Body of pancreas (tissue), 4 donors: ENCODE measurements at regions not wholly inside any gene's neighbourhood (a gene's known extent, or its start where the extent isn't known, plus 50 kb on each side); places are given as distances from the start of the nearest gene placed in this dataset.

Source experiments
- ATAC-seq: fragments of 150-250 bp; one replicate; pipeline ENCODE4 v1.9.1; 2016
- DNase-seq, 4 donors: peaks; one replicate each; pipeline ENCODE4 v3.0.0-alpha.2; 2019
- H3K27ac ChIP-seq, 4 donors: fragments of 200-600 bp; sonication (generic); 1 replicate in 3 of 4; 2 replicates in 1 of 4; pipeline versions ENCODE4 v1.5.1 to v1.6.1; 2016 to 2019; ENCODE audit warnings: mild to moderate bottlenecking in 1 of 4, mixed read lengths in 1 of 4, moderate library complexity in 1 of 4
- H3K27me3 ChIP-seq, 2 donors: fragments of 200-600 bp; sonication (generic); one replicate each; pipeline ENCODE4 v1.6.0; 2016; ENCODE audit warnings: mild to moderate bottlenecking in 1 of 2
- H3K36me3 ChIP-seq, 2 donors: fragments of 200-600 bp; sonication (generic); replicated peaks in 1 of 2; 2 replicates each; pipeline ENCODE4 v1.5.1; 2016; ENCODE audit warnings: low read depth in 2 of 2; ENCODE audit not compliant: insufficient read depth in 1 of 2
- H3K4me1 ChIP-seq: fragments of 200-600 bp; sonication (generic); one replicate; pipeline ENCODE4 v1.6.0; 2016
- H3K4me3 ChIP-seq, 2 donors: fragments of 200-600 bp; sonication (generic); 1 replicate in 1 of 2; 2 replicates in 1 of 2; pipeline ENCODE4 v1.5.1; 2016 to 2019
- H3K9me3 ChIP-seq, 3 donors: fragments of 200-600 bp; sonication (generic); 1 replicate in 2 of 3; 2 replicates in 1 of 3; pipeline ENCODE4 v1.5.1; 2016
- POLR2A ChIP-seq, 3 donors: fragments of 450-650 bp; IDR thresholded peaks; one replicate each; pipeline ENCODE4 v1.6.1; 2016; ENCODE audit warnings: antibody characterized with exemption in 3 of 3, mild to moderate bottlenecking in 2 of 3
- WGBS, 2 donors: methylation state at CpG; one replicate each; pipeline ENCODE4 v1.1.5; 2017; 5-methylcytosine and 5-hydroxymethylcytosine counted together
- intact Hi-C: fragments of 100-400 bp; cut with DNase I; formaldehyde crosslinking; loops from one replicate; pipeline ENCODE4 v1.15.1; 2023
- TF ChIP-seq, protein P1 (sequence below), 7 experiments: fragments of 450-650 bp in 4 of 7; fragments of 200-600 bp in 3 of 7; sonication (generic) in 3 of 7; IDR thresholded peaks; one replicate each; pipeline ENCODE4 v1.5.1; 2016 to 2019; ENCODE audit warnings: antibody characterized with exemption in 7 of 7

DNA sequence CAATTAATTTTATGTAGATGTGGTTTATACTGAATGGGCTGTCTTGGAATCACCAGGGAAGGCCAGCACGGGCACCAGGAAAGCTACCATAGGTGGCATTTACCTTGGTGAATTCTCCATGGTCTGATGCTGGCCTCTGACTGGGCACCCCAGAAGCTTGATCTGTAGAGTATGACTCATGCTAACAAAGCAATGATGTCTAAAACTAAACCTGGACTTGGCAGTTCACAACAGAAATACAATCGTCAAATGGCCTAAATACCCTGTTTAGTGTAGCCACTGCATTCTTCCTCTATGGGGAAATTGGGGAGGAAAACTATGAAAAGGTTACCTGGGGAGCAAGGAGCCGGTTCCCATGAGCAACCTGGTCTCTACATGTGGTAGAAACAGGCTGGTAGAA lies 98.0 kb downstream of the ATPSCKMT start:
- no peaks in the 10 kb centered on the region for H3K27me3 ChIP-seq
- no peaks in the 10 kb centered on the region for H3K4me1 ChIP-seq
- H3K4me3 ChIP-seq = no peak overlapping the region
- H3K9me3 ChIP-seq = no peaks in the 10 kb centered on the region
- ATAC-seq (no peak), DNase-seq (no peak)
- intact Hi-C loops = no loop called here
- WGBS, 2 donors = 79 to 83% methylated on average over 3 of the region's 3 CpGs
- H3K36me3 ChIP-seq = no peaks in the 10 kb centered on the region
- no peak overlapping the region for H3K27ac ChIP-seq
- TF ChIP-seq POLR2A (IDR thresholded peaks at IDR 0.05) = no peak
- TF ChIP-seq, protein P1, sequence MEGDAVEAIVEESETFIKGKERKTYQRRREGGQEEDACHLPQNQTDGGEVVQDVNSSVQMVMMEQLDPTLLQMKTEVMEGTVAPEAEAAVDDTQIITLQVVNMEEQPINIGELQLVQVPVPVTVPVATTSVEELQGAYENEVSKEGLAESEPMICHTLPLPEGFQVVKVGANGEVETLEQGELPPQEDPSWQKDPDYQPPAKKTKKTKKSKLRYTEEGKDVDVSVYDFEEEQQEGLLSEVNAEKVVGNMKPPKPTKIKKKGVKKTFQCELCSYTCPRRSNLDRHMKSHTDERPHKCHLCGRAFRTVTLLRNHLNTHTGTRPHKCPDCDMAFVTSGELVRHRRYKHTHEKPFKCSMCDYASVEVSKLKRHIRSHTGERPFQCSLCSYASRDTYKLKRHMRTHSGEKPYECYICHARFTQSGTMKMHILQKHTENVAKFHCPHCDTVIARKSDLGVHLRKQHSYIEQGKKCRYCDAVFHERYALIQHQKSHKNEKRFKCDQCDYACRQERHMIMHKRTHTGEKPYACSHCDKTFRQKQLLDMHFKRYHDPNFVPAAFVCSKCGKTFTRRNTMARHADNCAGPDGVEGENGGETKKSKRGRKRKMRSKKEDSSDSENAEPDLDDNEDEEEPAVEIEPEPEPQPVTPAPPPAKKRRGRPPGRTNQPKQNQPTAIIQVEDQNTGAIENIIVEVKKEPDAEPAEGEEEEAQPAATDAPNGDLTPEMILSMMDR (IDR thresholded peaks at IDR 0.05) = no peak

DNA sequence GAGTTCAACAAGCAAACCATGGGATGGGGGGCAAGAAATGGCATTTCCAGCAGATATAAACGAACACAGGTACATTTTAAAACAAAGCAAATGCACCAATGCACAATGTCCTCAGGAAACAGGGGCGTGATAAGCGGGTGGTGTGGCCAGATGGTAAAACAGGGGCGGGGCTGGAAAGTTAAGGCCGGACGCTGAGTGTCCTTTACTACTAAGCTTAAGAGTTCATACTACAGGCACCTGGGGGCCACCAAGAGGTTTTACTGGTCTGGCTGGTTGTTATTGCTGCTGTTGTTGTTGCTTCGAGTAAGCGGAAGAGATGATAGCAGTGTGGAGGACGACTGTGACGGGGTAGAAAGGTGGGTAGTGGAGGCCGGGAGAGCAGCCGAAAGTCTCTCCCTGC lies 99.8 kb downstream of the ATPSCKMT start:
- TF ChIP-seq, protein P1 (IDR thresholded peaks at IDR 0.05) = no peak
- TF ChIP-seq POLR2A (IDR thresholded peaks at IDR 0.05) = no peak
- Histone ChIP-seq H3K27me3 (no peaks in the 10 kb centered on the region), H3K36me3 (no peaks in the 10 kb centered on the region), H3K4me1 (no peaks in the 10 kb centered on the region), H3K27ac (no peak overlapping the region), H3K4me3 (no peak overlapping the region), H3K9me3 (no peaks in the 10 kb centered on the region)
- DNase-seq (no peak), ATAC-seq (no peak)
- intact Hi-C loops = no loop called here
- WGBS, 2 donors = 72 to 84% methylated on average over 12 of the region's 12 CpGs

DNA sequence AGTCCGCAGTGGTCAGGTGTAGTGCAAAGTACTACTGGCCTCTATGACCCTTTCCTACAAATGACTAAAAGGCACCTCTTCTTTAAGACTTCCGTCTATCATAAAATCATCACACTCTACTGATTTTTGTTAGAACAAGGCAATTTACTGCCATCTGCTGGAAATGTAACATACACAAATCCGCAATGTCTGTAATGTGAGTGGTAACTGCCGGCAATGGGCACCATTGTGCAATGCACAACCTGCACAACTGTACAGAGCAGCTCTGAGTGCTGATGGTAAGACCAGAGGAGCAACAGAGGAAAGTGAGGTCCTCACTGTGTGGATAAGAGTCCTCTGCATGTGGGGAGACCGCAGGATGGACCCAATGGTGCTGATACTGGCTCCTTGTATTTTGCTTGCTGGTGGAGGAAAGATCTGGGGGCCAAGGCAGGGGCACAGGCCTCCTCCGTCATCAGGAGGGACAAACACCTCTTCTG lies 103.7 kb downstream of the ATPSCKMT start:
- H3K4me3 ChIP-seq = no peak overlapping the region
- intact Hi-C loops = no loop called here
- H3K36me3 ChIP-seq = no peaks in the 10 kb centered on the region
- no peaks in the 10 kb centered on the region for H3K27me3 ChIP-seq
- TF ChIP-seq, protein P1 (IDR thresholded peaks at IDR 0.05) = peak in 1 of 7 experiments; percentile 3
- no peak for TF ChIP-seq POLR2A (IDR thresholded peaks at IDR 0.05)
- ATAC-seq (no peak), DNase-seq (no peak)
- 60 to 64% methylated on average over 6 of the region's 6 CpGs for WGBS, 2 donors
- no peaks in the 10 kb centered on the region for H3K4me1 ChIP-seq
- H3K27ac ChIP-seq = no peak overlapping the region
- H3K9me3 ChIP-seq = no peaks in the 10 kb centered on the region

DNA sequence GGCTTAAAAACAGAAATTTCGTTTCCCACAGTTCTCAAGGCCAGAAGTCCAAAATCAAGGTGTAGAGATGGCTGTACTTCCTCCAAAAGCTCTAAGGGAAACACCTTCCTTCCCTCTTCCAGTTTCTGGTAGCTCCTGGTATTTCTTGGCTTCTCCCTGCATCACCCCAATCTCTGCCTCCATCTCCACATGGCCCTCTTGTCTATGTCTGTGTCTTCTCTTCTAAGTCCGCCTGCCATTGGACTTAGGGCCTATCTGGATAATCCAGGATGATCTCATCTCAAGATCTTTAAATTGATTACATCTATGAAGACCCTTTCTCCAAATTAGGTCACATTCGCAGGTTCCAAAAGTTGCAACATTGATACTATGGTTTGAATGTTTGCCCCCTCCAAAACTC lies 105.6 kb downstream of the ATPSCKMT start:
- Histone ChIP-seq H3K36me3 (no peaks in the 10 kb centered on the region), H3K4me3 (no peak overlapping the region), H3K27me3 (no peaks in the 10 kb centered on the region), H3K4me1 (no peaks in the 10 kb centered on the region), H3K27ac (no peak overlapping the region), H3K9me3 (no peaks in the 10 kb centered on the region)
- intact Hi-C loops = no loop called here
- 61 to 65% methylated on average over 3 of the region's 3 CpGs for WGBS, 2 donors
- DNase-seq = no peak
- TF ChIP-seq POLR2A (IDR thresholded peaks at IDR 0.05) = no peak
- TF ChIP-seq, protein P1 (IDR thresholded peaks at IDR 0.05) = no peak
- no peak for ATAC-seq

DNA sequence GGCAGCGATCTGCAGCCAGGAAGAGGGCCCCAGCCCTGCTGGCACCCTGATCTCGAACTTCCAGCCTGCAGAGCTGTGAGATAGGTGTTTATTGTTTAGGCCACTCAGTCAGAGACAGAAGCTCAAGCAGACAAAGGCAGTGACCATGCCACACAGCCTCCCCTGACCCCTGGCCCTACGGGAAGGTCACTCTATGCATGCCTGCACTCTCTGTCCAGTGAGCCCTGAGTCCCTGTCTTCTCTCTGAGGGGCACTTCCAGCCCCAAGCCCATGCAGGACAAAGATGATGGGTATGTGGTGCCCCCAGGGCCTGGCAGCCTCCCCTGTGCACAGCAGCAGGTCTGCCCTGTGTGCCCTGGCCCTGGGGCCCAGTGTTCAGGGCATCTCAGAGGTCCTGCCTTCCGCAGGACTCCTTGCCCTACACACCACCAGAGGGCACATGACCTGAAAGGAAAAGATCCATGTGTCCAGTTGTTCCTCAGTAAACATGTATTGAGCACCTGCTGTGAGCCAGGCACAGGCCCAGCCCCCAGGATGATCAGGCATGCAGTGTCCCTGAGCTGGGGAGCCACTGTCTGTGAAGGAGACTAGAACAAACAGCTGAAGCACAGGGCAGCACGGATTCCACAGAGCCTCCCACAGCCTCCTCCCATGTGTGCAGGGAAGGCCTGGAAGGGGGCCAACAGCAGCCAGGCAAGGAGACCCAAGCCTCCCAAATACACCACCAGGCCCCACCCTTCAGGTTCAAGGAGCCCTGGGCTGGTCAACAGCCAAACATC lies 109.3 kb downstream of the ATPSCKMT start:
- 75 to 80% methylated on average over 1 to 5 of the region's 5 CpGs for WGBS, 2 donors
- no peak for ATAC-seq
- intact Hi-C loops = no loop called here

More for the DNA sequence above, 109.3 kb downstream of the ATPSCKMT start:
- TF ChIP-seq POLR2A (IDR thresholded peaks at IDR 0.05) = no peak
- TF ChIP-seq, protein P1 (IDR thresholded peaks at IDR 0.05) = peak in 1 of 7 experiments; percentile 4
- no peak for DNase-seq
- Histone ChIP-seq H3K36me3 (no peaks in the 10 kb centered on the region), H3K27me3 (no peaks in the 10 kb centered on the region), H3K9me3 (no peaks in the 10 kb centered on the region), H3K4me1 (no peaks in the 10 kb centered on the region), H3K27ac (no peak overlapping the region), H3K4me3 (no peak overlapping the region)
